HuH-7.5 (cell line): ENCODE measurements at regions not wholly inside any gene's neighbourhood (a gene's known extent, or its start where the extent isn't known, plus 50 kb on each side); places are given as distances from the start of the nearest gene placed in this dataset.
"Not testable (repeated sequence)": the region's sequence is repeated elsewhere in the genome, so short reads cannot be mapped to it uniquely, and the experiment has no call there.

Experiments used
- DNase-seq: peaks from one replicate; pipeline ENCODE4 v3.0.0; 2011; ENCODE audit warnings: low spot score

DNA sequence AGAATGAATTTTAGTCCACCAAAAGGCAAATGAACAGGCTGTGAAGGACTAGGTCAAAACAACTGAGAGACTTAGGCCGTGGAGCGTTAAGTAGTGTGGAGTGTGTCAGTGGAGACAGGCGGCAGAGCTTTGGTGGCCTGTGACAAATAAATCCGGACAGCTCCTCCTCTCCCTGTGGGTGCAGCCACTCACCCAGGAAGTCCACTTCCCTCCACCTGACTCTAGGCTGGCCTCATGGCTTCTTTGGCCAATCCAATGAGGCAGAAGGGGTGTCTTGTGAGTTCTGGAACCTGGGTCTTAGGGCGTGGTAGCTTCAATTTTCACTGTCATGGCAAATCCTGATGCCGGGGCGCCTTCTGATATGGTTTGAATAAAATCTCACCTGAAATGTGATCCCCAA is 180.9 kb upstream of the C14orf180 start:
- no peak for DNase-seq

DNA sequence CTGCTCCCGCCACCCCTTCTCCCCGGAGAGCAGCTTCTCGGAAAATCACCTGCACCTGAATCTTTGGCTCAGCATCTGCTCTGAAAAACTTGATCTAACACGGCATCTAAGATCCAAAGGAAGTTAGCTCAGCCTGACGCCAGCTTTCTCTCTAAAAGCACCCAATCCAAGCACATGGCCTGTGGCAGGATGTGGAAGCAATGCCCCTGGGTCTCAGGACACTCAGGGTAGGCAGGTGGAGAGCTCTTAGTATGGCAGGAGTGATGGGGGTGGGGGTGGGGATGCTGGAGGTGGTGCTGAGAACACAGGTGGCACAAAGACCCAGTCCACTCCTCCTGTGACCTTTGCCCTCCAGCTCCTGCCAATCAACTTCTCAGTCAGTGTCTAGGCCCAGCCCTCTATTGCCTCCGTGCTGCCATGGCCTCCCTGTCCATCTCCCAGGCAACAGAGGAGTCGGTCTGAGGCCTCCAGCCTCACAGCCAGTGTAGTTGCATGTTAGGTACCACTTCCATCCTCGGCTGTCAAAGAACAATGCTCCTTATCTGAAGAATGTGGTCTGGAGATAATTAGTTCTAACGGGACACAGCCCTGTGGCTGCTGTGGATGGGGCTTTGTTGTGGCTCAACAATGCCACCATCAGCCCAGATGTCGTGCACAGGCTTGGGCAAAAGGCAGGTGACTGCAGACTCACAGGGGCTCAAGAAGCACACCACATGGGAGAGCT is 180.0 kb upstream of the C14orf180 start:
- no peak for DNase-seq

DNA sequence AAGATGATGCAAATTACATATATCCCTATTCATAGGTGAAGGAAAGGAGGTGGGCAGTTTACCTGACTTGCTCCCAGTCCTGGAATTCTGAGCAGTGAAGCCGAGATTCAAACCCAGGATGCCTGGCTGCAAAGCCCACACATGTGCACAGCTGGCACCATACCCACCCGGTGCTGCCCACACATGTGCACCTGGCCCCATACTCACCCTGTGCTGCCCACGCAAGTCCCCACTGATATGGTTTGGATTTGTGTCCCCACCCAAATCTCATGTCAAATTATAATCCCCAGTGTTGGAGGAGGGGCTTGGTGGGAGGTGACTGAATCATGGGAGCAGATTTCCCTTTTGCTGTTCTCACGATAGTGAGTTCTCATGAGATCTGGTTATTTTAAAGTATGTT is 179.2 kb upstream of the C14orf180 start:
- no peak for DNase-seq

DNA sequence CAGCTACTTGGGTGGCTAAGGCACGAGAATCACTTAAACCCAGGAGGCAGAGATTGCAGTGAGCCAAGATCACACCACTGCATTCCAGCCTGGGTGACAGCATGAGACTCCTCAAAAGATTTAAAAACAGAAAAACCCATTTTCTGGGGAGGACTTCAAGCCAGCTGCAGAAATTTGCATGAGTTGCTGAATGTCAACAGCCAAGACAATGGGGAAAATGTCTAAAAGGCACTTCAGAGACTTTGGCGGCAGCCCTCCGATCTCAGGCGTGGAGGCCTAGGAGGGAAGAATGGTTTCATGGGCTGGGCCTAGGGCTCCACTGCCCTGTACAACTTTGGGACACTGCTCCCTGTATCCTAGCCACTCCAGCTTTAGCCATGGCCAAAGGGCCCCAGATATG is 177.8 kb upstream of the C14orf180 start:
- no peak for DNase-seq

DNA sequence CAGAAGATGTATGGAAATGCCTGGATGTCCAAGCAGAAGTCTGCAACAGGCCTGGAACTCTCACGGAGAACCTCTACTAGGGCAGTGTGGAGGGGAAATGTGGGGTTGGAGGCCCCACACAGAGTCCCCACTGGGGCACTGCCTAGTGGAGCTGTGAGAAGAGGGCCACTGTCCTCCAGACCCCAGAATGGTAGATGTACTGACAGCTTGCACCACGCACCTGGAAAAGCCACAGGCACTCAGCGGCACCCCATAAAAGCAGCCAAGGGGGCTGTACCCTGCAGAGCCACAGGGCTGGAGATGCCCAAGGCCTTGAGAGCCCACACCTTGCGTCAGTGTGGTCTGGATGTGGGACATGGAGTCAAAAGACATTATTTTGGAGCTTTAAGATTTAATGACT is 177.3 kb upstream of the C14orf180 start:
- DNase-seq = not testable (repeated sequence)

DNA sequence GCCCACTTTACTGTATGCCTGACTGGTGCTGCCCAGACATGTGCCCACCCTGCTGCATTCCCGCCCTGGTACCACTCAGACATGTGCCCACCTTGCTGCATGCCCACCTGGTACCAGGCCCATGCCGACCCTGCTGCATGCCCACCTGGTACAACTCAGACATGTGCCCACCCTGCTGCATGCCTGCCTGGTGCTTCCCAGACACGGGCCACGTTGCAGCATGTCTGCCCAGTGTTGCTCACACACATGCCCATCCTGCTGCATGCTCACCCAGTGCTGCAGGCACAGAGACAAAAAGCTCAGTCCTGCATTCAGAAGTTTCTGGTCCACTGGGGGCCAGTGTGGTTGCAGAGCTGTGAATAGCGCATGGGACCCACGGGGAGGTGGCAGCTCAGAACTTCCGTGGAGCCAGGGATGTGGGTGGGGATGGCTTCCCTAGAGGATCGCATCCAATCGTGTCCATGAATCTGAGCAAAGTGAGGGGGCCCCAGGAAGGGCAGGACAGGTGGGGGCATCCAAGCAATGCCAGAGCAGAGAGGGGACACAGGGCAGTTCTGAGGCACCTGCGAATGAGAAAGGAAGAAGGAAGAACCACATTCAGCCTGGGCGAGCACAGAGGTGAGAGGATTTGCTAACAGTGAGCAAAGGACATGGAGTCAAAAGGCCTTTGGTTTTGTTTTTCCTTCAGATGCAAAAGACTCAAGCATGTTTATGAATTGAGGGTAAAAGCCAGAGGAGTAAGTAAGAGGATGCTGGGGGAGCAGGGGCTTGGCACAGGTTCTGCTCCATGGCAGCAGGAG is 175.9 kb upstream of the C14orf180 start:
- DNase-seq = no peak

DNA sequence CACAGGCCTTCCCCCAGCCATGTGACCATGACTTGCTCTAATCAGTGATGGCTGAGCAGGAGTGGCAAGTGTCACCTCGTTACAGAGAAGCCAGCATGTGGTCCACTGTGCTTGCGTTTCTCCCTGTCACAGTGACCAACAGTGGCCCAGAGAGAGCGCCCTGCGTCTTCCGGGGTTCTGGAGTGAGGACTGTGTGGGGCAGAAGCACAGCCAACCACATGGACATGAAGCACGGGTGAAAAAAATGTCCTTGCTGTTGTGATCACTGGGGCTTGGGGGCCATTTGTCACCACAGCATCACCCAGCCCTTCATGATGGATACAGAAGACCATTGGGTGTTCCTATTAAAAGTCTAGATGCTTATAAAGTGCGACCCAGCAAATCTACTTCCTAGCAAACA is 174.6 kb upstream of the C14orf180 start:
- no peak for DNase-seq

DNA sequence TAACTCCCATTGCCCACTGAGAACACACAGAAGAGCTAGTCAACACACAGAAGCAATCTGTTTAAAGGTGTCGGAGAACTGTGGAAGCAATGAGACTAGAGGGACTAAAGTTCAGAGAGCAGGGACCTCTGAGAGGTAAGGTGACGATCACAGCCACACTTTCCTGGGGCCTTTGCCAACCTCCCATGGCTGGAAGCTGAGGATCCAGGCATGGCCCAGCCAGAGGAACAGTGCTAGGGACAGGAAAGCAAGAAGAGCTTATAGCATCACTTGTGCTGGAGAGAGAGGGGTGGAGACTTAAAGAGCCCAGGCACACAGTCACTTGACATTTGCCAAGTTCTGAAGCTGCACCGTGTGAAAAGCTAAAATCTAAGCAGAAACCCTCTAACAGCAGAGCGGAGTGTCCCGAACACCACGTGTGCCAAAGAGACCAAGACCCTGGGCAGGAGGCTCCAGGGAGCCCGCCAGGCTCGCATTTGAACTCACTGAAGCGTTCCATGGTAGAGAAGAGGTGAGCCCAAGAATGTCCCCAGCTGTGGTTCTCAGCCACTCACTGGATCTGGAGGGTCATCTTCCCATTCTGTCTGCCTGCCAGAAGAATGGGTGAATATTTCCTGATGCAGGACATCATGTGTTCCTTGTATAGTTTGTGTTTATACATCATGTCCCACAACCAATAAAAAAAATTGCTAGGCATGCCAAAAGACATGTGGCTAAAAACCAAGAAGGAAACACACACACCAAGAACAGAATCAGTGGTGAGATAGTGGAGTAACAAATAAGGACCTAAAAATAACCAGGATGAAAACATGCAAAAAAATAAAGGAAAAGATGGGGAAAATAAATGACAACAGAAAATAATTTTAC is 174.0 kb upstream of the C14orf180 start:
- no peak for DNase-seq

DNA sequence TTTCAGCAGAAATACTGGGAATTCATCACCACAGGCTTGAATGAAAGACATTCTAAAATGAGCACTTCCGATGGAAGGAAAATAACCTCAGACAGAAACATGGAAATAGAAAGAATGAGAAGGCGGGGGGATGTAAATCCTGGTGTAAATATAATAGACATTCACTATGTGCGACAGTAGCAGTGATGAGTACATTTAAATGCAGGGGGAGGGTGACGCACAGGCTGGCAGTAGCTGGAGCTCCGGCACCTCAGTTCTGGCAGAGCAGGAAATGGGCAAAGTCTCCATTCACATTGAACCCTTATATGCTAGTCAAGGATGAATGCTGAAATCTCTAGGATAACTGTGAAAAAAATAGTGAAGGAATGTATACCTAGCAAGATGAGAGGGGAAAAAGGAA is 172.7 kb upstream of the C14orf180 start:
- no peak for DNase-seq

DNA sequence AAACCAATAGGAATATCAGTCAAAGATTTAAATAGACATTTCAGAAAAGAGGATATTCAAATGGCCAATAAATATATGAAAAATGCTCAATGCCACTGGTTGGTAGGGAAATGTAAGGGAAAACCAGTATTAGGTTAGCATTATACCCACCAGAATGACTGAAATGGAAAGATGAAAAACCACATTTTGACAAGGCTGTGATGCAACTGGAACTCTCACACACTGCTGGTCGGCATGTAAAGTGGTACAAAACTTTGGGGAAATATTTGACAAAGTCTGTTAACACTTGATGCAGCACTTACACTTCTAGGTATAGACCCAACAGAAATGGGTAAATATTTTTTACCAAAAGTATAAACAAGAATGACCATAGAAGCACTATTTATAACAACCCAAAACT is 163.2 kb upstream of the C14orf180 start:
- no peak for DNase-seq

DNA sequence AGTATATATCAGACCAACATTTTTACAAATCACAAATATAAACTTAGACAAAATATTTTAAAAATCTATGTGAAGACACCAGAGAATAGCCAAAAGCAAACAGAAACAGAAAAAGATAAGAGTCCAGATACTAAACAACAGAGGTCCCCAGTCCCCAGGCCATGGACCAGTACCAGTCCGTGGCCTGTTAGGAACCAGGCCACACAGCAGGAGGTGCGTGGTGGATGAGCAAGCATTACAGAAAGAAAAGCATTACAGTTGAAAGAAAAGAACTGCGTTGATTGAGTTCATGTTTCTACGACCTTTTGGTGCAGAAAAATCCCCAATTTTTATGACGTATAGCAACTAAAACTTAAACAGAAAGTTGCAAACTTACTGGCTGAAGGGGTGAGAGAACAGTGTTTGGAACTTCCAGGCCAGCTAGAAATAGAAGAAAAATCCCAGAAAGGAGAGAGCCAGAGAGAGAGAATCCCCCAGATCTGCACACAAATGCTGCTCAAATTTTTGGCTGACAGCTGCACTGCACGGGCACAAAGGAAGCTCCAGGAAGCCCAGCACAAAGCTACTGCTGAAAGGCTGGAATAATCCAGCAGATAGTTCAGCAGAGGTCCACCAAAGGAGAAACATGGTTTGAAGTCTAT is 159.6 kb upstream of the C14orf180 start:
- DNase-seq = no peak

DNA sequence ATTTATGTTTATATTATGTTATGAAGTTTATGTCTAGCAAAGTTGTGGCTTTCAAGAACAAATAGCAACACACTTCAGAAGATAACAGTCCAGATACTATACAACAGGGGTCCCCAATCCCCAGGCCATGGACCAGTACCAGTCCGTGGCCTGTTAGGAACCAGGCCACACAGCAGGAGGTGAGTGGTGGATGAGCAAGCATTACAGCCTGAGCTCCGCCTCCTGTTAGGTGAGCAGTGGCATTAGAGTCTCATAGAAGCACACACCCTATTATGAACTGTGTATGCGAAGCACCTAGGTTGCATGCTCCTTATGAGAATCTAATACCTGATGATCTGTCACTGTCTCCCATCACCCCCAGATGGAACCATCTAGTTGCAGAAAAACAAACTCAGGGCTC is 159.0 kb upstream of the C14orf180 start:
- not testable (repeated sequence) for DNase-seq

DNA sequence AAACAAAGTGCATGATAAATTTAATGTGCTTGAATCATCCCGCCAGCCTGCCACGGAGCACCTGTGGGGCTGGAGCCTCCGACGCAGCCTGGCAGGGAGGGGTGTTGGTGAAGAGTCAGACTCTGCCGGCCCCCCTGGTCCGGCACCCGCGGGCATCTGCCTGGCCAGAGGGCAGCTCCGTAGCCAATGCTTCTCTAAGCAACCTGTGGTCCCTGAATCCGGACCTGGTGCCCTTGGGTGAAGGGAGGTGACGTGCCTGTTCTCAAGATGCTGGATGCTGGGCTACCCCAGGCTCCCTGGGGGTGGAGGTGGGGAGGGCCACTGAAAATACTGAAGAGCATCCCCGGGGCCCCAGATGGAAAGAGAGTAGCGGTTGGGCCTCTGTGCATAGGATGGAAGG is 158.6 kb upstream of the C14orf180 start:
- DNase-seq = no peak

DNA sequence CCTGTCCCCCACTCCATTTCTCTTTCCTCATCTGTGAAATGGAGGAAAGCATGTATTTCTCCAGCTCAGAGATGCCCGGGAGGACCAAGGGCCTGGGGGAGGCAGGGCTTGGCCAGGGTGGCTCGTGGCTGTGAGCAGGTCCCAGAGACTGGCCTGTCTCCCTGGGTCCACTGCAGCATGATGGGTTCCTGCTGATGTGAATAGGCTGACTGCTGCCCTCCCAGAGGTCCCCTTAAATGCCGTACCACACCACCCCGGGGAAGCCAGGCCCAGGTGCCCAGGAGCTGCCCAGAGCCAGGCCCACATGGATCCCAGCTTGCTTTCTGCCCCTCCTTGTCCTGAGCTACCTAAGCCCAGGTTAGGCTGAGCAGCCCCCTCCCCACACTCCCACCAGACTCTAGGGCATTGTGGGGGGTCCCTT is 158.2 kb upstream of the C14orf180 start:
- DNase-seq = no peak

DNA sequence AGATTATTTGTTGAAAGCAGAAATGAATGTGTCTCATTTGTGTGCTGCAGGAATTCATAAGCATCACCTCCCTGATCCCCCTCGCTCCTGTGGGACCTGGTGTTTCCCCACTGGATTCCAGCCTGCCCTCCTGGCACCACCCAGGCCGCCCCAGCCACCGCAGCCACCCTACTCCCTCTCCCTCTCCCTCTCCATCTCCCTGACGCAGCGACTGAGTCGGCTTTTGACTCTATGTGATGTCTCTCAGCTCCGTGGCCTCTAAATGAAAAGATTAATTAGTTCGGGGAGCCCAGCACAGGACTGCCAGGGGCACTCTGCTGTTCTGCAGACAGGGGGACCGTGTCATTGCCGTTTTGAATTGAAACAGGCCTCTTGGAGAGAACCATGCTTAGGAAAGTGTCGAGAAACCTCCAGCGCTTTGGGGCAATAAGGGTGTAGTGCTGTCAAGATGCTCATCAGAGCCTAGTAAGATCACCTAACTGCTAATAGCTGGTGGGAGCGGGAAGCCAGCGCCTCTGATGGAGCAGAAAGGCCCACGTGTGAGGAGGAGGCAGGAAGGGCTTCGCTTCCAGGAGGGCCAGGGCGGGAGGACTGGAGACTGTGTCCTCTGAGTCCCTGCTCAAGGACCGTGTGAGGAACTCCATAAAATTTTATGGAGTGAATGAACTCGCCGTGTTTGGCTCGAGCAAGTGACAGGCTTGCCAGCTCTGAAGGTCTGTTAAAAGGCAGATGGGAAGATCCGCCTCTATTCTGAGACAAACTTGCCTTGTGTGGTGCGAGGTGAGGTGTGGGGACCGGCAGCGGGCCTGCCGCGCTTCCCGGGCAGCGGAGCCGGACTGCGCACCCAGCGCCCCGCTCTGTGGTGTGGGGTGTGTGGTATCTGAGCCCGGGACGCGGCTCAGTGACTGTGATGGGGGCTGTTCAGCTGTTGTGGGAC is 157.4 kb upstream of the C14orf180 start:
- DNase-seq = no peak

DNA sequence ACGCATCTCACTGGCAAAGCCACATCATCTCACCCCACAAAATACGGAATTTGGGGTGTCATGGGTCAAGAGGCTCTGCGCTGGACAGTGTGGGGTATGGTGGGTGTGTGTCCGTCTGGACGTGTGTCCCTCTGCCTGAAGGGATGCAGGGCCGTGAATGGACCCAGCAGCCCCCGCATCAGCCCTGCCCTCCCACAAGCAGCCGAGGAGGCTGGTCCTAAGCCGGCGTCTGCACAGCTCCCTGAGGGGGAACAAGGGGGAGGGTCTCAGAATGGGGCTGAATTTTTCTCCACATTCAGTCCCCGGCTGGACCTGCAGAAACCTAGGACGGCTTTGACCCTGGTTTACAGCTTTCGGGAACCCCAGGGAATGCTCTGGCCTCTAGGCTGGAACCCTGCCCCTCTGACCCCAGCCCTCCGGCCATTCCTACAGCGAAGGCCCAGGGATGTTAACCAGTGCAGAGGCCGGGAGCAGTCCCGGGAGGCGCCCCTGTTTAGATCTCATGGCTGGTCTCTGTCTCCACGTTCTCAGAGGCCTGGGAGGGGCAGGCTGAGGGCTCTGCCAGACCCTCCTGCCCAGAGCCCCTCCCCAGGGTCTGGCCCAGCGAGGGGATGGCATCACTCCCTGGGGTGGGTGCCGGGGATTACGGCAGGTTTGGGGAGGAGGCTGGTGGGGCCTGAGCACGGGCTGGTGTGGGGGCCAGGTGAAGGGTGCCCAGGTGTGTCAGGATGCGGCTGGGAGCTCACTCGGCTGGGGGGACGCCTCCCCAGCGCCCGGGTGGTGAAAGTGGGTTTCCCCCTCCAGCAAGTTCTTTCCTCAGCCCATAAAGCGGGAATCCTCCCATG is 156.5 kb upstream of the C14orf180 start:
- no peak for DNase-seq

DNA sequence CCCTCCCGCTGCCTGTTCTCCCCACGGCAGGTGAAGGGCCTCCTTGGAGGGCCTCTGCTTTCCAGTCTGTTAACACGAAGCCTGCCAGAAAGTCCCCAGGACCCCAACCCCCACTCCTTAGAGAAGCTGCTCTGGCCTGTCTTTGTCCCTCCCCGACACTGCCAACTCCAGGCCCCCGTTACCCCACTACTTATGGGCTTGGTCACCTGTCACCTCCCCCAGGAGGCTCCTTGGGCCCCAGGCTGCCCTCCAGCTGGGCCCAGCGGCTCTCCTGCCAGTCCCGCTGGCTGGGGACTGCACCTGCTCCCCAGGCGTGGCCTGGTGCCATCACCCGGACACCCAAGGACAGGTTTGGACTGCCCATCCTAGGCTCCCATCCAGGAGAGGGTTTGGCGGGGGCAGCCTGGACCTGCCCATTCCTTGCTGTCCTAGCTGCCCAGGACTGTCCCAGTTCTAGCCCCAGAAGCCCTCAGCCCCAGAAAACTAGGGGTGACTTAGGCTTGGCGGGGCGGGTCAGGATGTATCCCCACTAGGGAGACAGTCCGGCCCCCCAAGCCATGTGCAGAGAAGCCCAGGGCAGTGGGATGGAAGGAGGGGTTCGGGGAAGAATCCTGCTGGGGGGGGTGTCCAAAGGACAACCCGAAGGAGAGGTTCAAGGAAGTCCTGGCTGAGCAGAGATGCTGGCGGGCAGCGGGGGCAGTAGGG is 155.7 kb upstream of the C14orf180 start:
- no peak for DNase-seq

DNA sequence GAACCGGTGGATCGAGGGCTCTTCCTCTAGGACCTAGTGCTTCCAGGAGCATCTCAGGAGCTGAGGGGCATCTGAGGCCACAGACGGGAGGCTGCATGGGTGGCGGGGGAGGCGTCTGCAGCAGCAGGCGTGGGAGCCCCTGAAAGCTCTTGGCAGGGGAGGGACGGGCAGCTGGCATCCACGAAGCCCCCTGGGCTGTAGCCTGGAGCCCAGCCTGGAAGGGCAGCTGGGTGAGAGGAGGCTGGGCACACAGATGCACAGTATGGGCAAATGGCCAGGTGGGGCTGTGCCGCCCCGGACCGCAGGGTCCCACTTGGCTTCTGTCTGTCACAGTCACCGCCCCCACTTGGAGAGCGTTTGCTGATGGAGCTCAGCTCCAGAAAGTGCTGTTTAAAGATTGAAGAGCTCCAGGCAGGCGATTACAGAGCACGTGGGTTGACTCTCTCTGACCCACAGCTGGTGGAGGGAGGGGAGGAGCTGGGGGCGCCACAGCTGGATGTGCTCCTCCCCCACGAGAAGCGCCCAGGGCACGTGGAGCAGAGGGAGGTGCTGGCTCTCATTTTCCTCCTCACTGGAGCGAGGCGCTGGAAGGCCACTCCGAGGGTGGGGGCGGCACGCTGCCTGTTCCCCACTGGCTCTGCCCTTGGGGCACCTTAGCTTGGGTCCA is 155.0 kb upstream of the C14orf180 start:
- DNase-seq = no peak

DNA sequence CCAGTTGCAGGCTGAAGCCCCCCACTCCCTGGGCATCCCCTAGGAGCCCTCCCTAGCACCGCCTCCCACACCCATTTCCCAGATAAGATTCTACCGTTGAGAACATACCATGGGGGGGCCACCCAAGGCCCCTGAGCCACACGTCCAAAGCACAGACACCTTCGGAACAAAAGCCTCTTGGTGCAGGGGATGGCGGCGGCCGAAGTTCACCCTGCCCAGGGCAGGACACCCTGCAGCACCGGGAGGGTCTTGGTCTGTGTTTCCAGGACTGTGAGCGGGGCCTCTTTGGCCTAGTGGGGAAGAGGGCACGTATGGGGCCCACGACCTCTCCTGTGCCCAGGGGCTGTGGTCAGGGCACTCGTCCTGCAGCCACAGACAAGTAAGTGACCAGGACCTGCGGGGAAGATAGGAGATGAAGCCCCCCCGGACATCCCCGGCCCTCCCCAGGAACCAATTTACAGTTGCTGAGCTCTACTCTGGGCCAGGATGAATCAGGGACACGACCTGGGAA is 154.3 kb upstream of the C14orf180 start:
- DNase-seq = no peak
